ENCODE measurements at regions not wholly inside any gene's neighbourhood (a gene's known extent, or its start where the extent isn't known, plus 50 kb on each side); places are given as distances from the start of the nearest gene placed in this dataset.

- no peak for DNase-seq
These were observed 796.0 kb downstream of the SLC16A7 start for GRCh38 chr12:60391791-60392190.

GRCh38 chr12:60393093-60393492, 797.3 kb downstream of the SLC16A7 start:
- no peak for DNase-seq

GRCh38 chr12:60394665-60395064, 798.8 kb downstream of the SLC16A7 start:
- DNase-seq, result no peak

- DNase-seq, result no peak
These were observed 802.7 kb downstream of the SLC16A7 start for GRCh38 chr12:60398547-60398946.

- DNase-seq, result no peak
These were observed 803.2 kb downstream of the SLC16A7 start for GRCh38 chr12:60399064-60399463.

GRCh38 chr12:60402996-60403395, 807.2 kb downstream of the SLC16A7 start:
- DNase-seq, result no peak

GRCh38 chr12:60415351-60415750, 819.5 kb downstream of the SLC16A7 start:
- DNase-seq, result no peak

GRCh38 chr12:60419986-60420385, 824.2 kb downstream of the SLC16A7 start:
- no peak for DNase-seq

- no peak for DNase-seq
These were observed 825.9 kb downstream of the SLC16A7 start for GRCh38 chr12:60421741-60422140.

- DNase-seq, result no peak
These were observed 841.5 kb downstream of the SLC16A7 start for GRCh38 chr12:60437297-60437696.

- DNase-seq, result no peak
These were observed 845.7 kb downstream of the SLC16A7 start for GRCh38 chr12:60441577-60441976.

GRCh38 chr12:60451457-60451856, 855.6 kb downstream of the SLC16A7 start:
- no peak for DNase-seq

GRCh38 chr12:60465060-60465459, 869.2 kb downstream of the SLC16A7 start:
- no peak for DNase-seq

GRCh38 chr12:60468546-60468945, 872.7 kb downstream of the SLC16A7 start:
- no peak for DNase-seq

GRCh38 chr12:60475825-60476224, 880.0 kb downstream of the SLC16A7 start:
- no peak for DNase-seq

- no peak for DNase-seq
These were observed 891.5 kb downstream of the SLC16A7 start for GRCh38 chr12:60487284-60487683.

GRCh38 chr12:60489071-60489470, 893.2 kb downstream of the SLC16A7 start:
- no peak for DNase-seq

GRCh38 chr12:60494244-60494643, 898.4 kb downstream of the SLC16A7 start:
- no peak for DNase-seq

- no peak for DNase-seq
These were observed 902.8 kb downstream of the SLC16A7 start for GRCh38 chr12:60498656-60499055.

- no peak for DNase-seq
These were observed 905.4 kb downstream of the SLC16A7 start for GRCh38 chr12:60501124-60501729.

GRCh38 chr12:60522684-60523400, 927.0 kb downstream of the SLC16A7 start:
- no peak for DNase-seq

GRCh38 chr12:60529261-60529660, 933.4 kb downstream of the SLC16A7 start:
- no peak for DNase-seq

GRCh38 chr12:60529723-60530122, 933.9 kb downstream of the SLC16A7 start:
- DNase-seq, result no peak

- no peak for DNase-seq
These were observed 939.5 kb downstream of the SLC16A7 start for GRCh38 chr12:60535363-60535762.

- peak; percentile 6 for DNase-seq
These were observed 943.8 kb downstream of the SLC16A7 start for GRCh38 chr12:60539592-60539991.
